ENCODE measurements at regions not wholly inside any gene's neighbourhood (a gene's known extent, or its start where the extent isn't known, plus 50 kb on each side); places are given as distances from the start of the nearest gene placed in this dataset.

GRCh38 chr3:182027366-182027765 is 315.6 kb downstream of the SOX2 start:
- TF ChIP-seq FOXA1 (IDR thresholded peaks at IDR 0.05) = no peak
- TF ChIP-seq CTCF (IDR thresholded peaks at IDR 0.05; ENCODE audit: low read depth, low read length, missing input control) = no peak
- TF ChIP-seq EGR1 (IDR thresholded peaks at IDR 0.05; ENCODE audit: low read depth in 2 of 2) = no peak
- no peak for TF ChIP-seq REST (IDR thresholded peaks at IDR 0.05)
- TF ChIP-seq GABPA (IDR thresholded peaks at IDR 0.05 in 1 of 2, conservative IDR thresholded peaks at IDR 0.05 in 1 of 2) = no peak
- no peak for TF ChIP-seq RAD21 (IDR thresholded peaks at IDR 0.05)
- no peak for TF ChIP-seq TAF1 (conservative IDR thresholded peaks at IDR 0.05)
- TF ChIP-seq ZBTB33 (IDR thresholded peaks at IDR 0.05) = no peak
- no peak for TF ChIP-seq HNF4G (IDR thresholded peaks at IDR 0.05)
- TF ChIP-seq SP1 (IDR thresholded peaks at IDR 0.05) = no peak
- TF ChIP-seq, protein P1, sequence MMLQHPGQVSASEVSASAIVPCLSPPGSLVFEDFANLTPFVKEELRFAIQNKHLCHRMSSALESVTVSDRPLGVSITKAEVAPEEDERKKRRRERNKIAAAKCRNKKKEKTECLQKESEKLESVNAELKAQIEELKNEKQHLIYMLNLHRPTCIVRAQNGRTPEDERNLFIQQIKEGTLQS (IDR thresholded peaks at IDR 0.05) = no peak
- TF ChIP-seq FOXA2 (IDR thresholded peaks at IDR 0.05) = no peak
- TF ChIP-seq YY1 (IDR thresholded peaks at IDR 0.05) = no peak
